Sigmoid colon (tissue), 6 donors: ENCODE measurements at regions not wholly inside any gene's neighbourhood (a gene's known extent, or its start where the extent isn't known, plus 50 kb on each side); places are given as distances from the start of the nearest gene placed in this dataset.

ENCODE experiments used
- DNase-seq: peaks from one replicate; pipeline ENCODE4 v3.0.0-alpha.2; 2019
- H3K27ac ChIP-seq, 4 donors: fragments of 200-600 bp; sonication (generic); one replicate each; pipeline ENCODE4 v1.5.1; 2016 to 2019; ENCODE audit warnings: mild to moderate bottlenecking in 1 of 4
- H3K27me3 ChIP-seq, 3 donors: fragments of 200-600 bp; sonication (generic); one replicate each; pipeline ENCODE4 v1.5.1; 2019; ENCODE audit warnings: mild to moderate bottlenecking in 1 of 3
- H3K36me3 ChIP-seq, 4 donors: fragments of 200-600 bp; sonication (generic); one replicate each; pipeline ENCODE4 v1.5.1; 2016 to 2019
- H3K4me1 ChIP-seq, 4 donors: fragments of 200-600 bp; sonication (generic); one replicate each; pipeline ENCODE4 v1.5.1; 2017 to 2019
- H3K4me3 ChIP-seq, 4 donors: fragments of 200-600 bp; sonication (generic); one replicate each; pipeline ENCODE4 v1.5.1; 2017 to 2019; ENCODE audit warnings: mild to moderate bottlenecking in 2 of 4, moderate library complexity in 1 of 4
- H3K9me3 ChIP-seq, 4 donors: fragments of 200-600 bp in 3 of 4; sonication (generic) in 3 of 4; one replicate each; pipeline versions ENCODE4 v1.5.1 to v1.6.1; 2013 to 2019
- EP300 ChIP-seq, 4 donors: sonication (generic); formaldehyde crosslinking; IDR thresholded peaks; one replicate each; pipeline ENCODE4 v1.6.1; 2017; ENCODE audit warnings: antibody characterized with exemption in 4 of 4
- POLR2A ChIP-seq, 2 donors: fragments of 450-650 bp; IDR thresholded peaks; one replicate each; pipeline ENCODE4 v1.6.1; 2016; ENCODE audit warnings: antibody characterized with exemption in 2 of 2, mild to moderate bottlenecking in 2 of 2, moderate library complexity in 2 of 2
- POLR2AphosphoS5 ChIP-seq, 4 donors: sonication (generic); formaldehyde crosslinking; IDR thresholded peaks; one replicate each; pipeline ENCODE4 v1.6.1; 2017; ENCODE audit warnings: antibody characterized with exemption in 4 of 4
- WGBS, 2 donors: extraction: QIAGEN DNeasy Blood & Tissue Kit; methylation state at CpG; one replicate each; pipeline ENCODE4 v1.1.7; 2013; 5-methylcytosine and 5-hydroxymethylcytosine counted together
- intact Hi-C: fragments of 100-400 bp; cut with DNase I; formaldehyde crosslinking; loops from one replicate; pipeline ENCODE4 v1.15.1; 2023
- TF ChIP-seq, protein P1 (sequence below), 4 experiments: fragments of 450-650 bp in 3 of 4; fragments of 200-600 bp in 1 of 4; IDR thresholded peaks; one replicate each; pipeline ENCODE4 v1.5.1; 2016 to 2019; ENCODE audit warnings: antibody characterized with exemption in 4 of 4, mild to moderate bottlenecking in 3 of 4, moderate library complexity in 2 of 4
- donor health status: healthy with polysubstance abuse.
- donor health status: healthy.

DNA sequence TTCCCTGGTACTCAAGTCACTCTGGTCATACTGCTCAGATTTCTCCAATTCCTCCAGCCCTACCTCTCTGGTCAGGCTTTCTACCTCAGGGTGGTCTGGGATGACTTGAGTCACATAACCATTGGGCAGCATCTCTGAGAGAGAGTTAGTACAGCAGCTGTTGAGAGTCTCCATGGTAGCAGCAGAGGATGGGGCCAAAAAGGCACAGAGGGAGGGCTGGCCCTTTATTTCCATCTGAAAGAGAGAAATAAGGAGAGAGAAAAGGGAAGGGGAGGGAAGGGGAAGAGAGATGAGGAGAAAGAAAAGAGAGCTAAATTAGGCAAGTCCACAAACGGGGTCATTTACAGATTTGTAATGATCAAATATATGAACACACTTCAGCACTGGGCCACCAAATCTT is 149.1 kb upstream of the ARHGEF9 start:
- H3K4me3 ChIP-seq = no peak overlapping the region
- intact Hi-C loops = no loop called here
- H3K4me1 ChIP-seq = no peaks in the 10 kb centered on the region
- DNase-seq = no peak
- no peaks in the 10 kb centered on the region for H3K27me3 ChIP-seq
- WGBS, 2 donors = 53 to 61% methylated on average over 1 of the region's 1 CpG
- no peaks in the 10 kb centered on the region for H3K36me3 ChIP-seq
- H3K9me3 ChIP-seq = no peaks in the 10 kb centered on the region
- TF ChIP-seq EP300 (IDR thresholded peaks at IDR 0.05) (no peak), POLR2A (IDR thresholded peaks at IDR 0.05) (no peak), POLR2AphosphoS5 (IDR thresholded peaks at IDR 0.05) (no peak)
- TF ChIP-seq, protein P1, sequence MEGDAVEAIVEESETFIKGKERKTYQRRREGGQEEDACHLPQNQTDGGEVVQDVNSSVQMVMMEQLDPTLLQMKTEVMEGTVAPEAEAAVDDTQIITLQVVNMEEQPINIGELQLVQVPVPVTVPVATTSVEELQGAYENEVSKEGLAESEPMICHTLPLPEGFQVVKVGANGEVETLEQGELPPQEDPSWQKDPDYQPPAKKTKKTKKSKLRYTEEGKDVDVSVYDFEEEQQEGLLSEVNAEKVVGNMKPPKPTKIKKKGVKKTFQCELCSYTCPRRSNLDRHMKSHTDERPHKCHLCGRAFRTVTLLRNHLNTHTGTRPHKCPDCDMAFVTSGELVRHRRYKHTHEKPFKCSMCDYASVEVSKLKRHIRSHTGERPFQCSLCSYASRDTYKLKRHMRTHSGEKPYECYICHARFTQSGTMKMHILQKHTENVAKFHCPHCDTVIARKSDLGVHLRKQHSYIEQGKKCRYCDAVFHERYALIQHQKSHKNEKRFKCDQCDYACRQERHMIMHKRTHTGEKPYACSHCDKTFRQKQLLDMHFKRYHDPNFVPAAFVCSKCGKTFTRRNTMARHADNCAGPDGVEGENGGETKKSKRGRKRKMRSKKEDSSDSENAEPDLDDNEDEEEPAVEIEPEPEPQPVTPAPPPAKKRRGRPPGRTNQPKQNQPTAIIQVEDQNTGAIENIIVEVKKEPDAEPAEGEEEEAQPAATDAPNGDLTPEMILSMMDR (IDR thresholded peaks at IDR 0.05) = no peak
- no peak overlapping the region for H3K27ac ChIP-seq

DNA sequence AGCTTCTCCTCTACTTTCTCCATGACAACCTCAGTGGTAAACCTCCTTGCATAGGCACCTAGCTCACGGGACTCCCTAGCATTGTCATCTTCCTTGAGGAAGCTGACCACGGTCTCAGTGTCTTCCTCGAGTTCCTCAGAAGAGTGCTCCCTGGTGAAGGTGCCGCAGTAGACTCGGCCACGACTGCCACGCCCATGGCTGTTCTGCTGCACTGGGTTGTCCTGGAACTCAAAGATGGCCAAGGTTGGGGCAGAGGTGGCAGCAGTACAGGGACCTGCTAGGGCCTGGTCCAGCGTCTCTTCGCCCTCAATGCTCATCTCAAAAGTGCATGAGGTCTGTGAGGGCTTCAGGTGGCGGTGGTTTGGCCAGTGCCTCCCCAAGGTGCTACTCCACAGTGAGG is 147.9 kb upstream of the ARHGEF9 start:
- no peak overlapping the region for H3K4me3 ChIP-seq
- no peak for DNase-seq
- H3K27me3 ChIP-seq = no peaks in the 10 kb centered on the region
- TF ChIP-seq, protein P1 (IDR thresholded peaks at IDR 0.05) = no peak
- TF ChIP-seq EP300 (IDR thresholded peaks at IDR 0.05) = no peak
- no peak for TF ChIP-seq POLR2AphosphoS5 (IDR thresholded peaks at IDR 0.05)
- TF ChIP-seq POLR2A (IDR thresholded peaks at IDR 0.05) = no peak
- no peak overlapping the region for H3K27ac ChIP-seq
- WGBS, 2 donors = 92% methylated on average over 10 of the region's 10 CpGs
- H3K4me1 ChIP-seq = no peaks in the 10 kb centered on the region
- intact Hi-C loops = no loop called here
- H3K36me3 ChIP-seq = no peaks in the 10 kb centered on the region
- no peaks in the 10 kb centered on the region for H3K9me3 ChIP-seq

DNA sequence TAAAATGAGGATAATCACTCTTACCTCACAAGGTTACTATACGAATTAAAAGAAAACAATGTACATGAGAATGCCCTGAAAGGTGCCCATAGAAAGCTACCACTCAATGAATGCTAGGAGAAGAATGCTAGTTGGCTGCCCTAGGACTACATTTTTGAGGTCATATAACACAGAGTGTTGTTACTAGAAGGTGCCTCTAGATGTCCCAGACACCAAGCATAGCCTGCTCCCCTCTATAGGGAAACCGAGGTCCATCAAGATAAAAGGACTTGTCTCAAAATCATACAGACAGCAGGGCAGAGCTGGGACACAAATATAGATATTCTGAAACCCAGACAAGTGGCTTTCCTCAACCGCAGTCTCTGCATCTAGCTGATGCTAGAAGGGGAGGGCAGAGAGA is 147.0 kb upstream of the ARHGEF9 start:
- H3K27me3 ChIP-seq = no peaks in the 10 kb centered on the region
- WGBS, 2 donors = 75 to 81% methylated on average over 3 of the region's 3 CpGs
- no peak for DNase-seq
- no peaks in the 10 kb centered on the region for H3K36me3 ChIP-seq
- H3K9me3 ChIP-seq = no peaks in the 10 kb centered on the region
- H3K4me1 ChIP-seq = no peaks in the 10 kb centered on the region
- TF ChIP-seq POLR2A (IDR thresholded peaks at IDR 0.05) (no peak), EP300 (IDR thresholded peaks at IDR 0.05) (no peak), POLR2AphosphoS5 (IDR thresholded peaks at IDR 0.05) (no peak)
- TF ChIP-seq, protein P1 (IDR thresholded peaks at IDR 0.05) = no peak
- no peak overlapping the region for H3K4me3 ChIP-seq
- no peak overlapping the region for H3K27ac ChIP-seq
- intact Hi-C loops = no loop called here

DNA sequence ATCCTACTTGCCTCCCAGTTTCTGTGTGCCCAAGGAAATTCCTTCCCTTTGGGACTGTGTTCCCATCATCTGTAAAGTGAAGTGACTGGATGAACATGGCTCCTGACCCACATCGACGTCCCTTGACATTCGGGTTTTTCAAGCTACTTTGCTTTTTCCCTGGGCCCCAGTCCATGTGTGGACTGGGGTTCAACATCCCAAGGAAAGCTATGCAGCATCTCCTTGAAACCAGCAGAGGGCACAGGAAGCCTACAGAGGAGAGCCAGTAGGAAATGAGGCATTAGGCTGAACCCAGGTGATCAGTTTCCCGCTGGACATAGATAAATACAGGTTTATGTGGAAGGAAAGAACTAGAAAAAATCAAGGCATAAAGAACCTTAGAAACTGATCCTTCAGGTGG is 145.1 kb upstream of the ARHGEF9 start:
- no peaks in the 10 kb centered on the region for H3K36me3 ChIP-seq
- TF ChIP-seq POLR2A (IDR thresholded peaks at IDR 0.05) (no peak), POLR2AphosphoS5 (IDR thresholded peaks at IDR 0.05) (no peak)
- TF ChIP-seq, protein P1 (IDR thresholded peaks at IDR 0.05) = no peak
- no peaks in the 10 kb centered on the region for H3K9me3 ChIP-seq
- H3K4me1 ChIP-seq = no peaks in the 10 kb centered on the region
- H3K4me3 ChIP-seq = no peak overlapping the region
- H3K27me3 ChIP-seq = no peaks in the 10 kb centered on the region
- no peak for DNase-seq
- H3K27ac ChIP-seq = no peak overlapping the region
- WGBS, 2 donors = 53 to 61% methylated on average over 4 of the region's 4 CpGs
- intact Hi-C loops = no loop called here

DNA sequence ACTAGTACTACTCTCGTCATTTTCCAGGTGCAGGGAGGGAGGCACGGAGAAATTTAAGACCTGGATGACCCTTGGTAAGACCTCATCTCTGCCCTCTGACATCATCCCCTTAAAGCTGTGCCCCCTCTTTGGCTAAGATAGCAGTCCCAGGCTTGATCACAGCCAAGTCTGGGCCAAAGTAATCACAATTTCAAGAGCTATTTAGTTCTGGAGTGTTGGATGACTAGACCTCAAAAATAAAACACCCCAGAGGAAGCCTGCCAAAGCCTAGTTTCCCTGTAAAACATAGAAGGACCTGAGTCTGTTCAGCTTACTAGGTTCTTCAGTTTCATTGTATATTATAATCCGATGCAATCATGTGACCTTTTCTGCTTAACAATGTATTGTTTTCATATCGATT is 144.6 kb upstream of the ARHGEF9 start:
- 65 to 71% methylated on average over 4 of the region's 4 CpGs for WGBS, 2 donors
- no peaks in the 10 kb centered on the region for H3K36me3 ChIP-seq
- intact Hi-C loops = no loop called here
- no peak overlapping the region for H3K4me3 ChIP-seq
- no peaks in the 10 kb centered on the region for H3K27me3 ChIP-seq
- H3K27ac ChIP-seq = no peak overlapping the region
- TF ChIP-seq, protein P1 (IDR thresholded peaks at IDR 0.05) = no peak
- TF ChIP-seq POLR2AphosphoS5 (IDR thresholded peaks at IDR 0.05) = no peak
- TF ChIP-seq POLR2A (IDR thresholded peaks at IDR 0.05) = no peak
- TF ChIP-seq EP300 (IDR thresholded peaks at IDR 0.05) = no peak
- no peak for DNase-seq
- no peaks in the 10 kb centered on the region for H3K4me1 ChIP-seq
- H3K9me3 ChIP-seq = no peaks in the 10 kb centered on the region
